GM12874 (cell line): ENCODE measurements at regions not wholly inside any gene's neighbourhood (a gene's known extent, or its start where the extent isn't known, plus 50 kb on each side); places are given as distances from the start of the nearest gene placed in this dataset.

ENCODE experiments used
- CTCF ChIP-seq: IDR thresholded peaks from 2 replicates; pipeline ENCODE4 v1.5.1; 2011; ENCODE audit warnings: low read depth, mild to moderate bottlenecking, control low read depth, low read length, moderate library complexity; ENCODE audit not compliant: insufficient read depth

- no peak for TF ChIP-seq CTCF
These were observed 157.8 kb upstream of the DPYD start for GRCh38 chr1:98078596-98078995.

DNA sequence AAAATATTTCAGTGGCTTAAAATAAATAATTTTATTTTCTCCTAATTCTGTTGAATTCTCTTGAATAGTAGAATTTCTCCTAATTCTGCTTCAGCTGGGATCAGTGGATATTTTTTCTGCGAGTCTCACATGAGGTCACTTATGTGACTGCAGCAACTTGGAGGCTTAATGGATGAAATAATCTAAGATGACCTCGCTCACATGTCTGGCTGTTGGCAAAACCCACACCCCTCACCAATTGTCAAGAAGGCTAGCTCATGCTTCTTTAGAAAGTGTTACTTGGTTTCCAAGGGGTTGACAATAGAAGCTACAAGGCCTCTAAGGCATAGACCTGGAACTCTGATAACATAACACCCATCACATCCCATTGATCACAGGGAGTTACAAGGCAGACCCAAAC lies 156.9 kb upstream of the DPYD start:
- TF ChIP-seq CTCF: no peak

GRCh38 chr1:98075626-98076025 lies 154.8 kb upstream of the DPYD start:
- no peak for TF ChIP-seq CTCF

DNA sequence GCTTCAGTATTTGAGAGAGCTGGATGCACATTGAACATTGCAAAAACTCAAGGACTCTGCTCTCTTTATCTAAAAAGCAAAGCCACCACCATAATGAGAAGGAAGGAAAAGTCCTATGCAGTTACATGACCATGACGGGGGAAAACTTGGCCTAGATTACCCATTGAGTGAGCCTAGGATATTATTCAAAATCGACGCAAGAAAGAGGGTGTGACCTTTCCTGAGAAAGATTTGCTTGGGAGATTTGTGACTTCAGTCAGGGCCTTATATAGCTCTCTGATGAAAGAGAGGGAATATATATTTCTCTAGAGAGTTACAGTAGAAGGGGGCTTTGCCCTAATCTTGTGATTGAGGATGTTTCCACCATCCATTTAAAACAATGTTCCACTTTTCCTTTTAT lies 153.0 kb upstream of the DPYD start:
- no peak for TF ChIP-seq CTCF

DNA sequence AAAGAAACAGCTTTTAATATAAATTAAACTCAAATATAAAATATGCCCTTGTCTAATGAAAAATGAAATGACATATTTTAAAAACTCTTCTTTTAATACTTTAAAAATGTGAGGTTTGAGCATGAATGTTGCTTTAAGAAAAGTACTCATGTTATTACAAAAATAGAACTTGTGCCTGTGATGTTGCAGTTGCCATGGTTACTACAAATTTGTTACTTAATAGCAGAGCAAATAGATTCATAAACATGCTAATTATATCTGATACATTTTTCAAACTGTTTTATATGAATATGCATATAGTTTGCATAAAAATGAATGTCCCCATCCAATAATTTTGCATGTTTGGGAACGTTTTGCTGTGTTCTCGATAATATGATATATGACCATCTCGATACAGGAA lies 152.3 kb upstream of the DPYD start:
- no peak for TF ChIP-seq CTCF

GRCh38 chr1:98072047-98072446 lies 151.2 kb upstream of the DPYD start:
- no peak for TF ChIP-seq CTCF

DNA sequence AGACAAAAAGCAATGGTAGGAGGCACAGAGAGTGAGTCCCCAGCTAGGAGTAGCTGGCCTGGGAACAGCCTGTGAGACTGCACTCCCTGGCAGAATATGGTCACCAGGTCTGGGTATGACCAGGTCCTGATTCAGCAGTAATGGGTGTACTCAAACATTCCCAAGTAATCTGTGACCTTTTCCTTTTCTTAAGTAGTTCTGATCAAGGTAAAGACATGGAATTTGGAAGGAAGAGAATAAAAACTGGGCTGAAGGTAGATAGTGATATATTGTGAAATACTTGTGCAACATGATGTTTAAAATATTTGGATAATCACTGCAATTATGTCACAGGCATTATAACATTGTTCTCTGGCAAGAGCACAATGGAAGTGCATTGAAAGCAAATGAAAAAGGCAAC lies 147.2 kb upstream of the DPYD start:
- TF ChIP-seq CTCF: no peak

- TF ChIP-seq CTCF: no peak
These were observed 146.1 kb upstream of the DPYD start for GRCh38 chr1:98066911-98067310.
